Type B pancreatic cell (in vitro differentiated cells): ENCODE measurements at regions not wholly inside any gene's neighbourhood (a gene's known extent, or its start where the extent isn't known, plus 50 kb on each side); places are given as distances from the start of the nearest gene placed in this dataset.
"Not testable (repeated sequence)": the region's sequence is repeated elsewhere in the genome, so short reads cannot be mapped to it uniquely, and the experiment has no call there.

Experiments
- DNase-seq: peaks from one replicate; pipeline ENCODE4 v3.0.0; 2021; ENCODE audit warnings: mixed read lengths; ENCODE audit not compliant: unreplicated experiment; ENCODE audit errors: extremely low spot score
- H3K27ac Mint-ChIP-seq: 2 replicates; pipeline ENCODE4 v1.8.0; 2021; ENCODE audit warnings: mild to moderate bottlenecking, mixed read lengths
- H3K27me3 Mint-ChIP-seq: 2 replicates; pipeline ENCODE4 v1.8.0; 2021; ENCODE audit warnings: mixed read lengths
- H3K36me3 Mint-ChIP-seq: 2 replicates; pipeline ENCODE4 v1.8.0; 2021; ENCODE audit warnings: mixed read lengths
- H3K4me1 Mint-ChIP-seq: one replicate; pipeline ENCODE4 v1.8.0; 2021; ENCODE audit warnings: mixed read lengths; ENCODE audit not compliant: unreplicated experiment
- H3K4me3 Mint-ChIP-seq: 2 replicates; pipeline ENCODE4 v1.8.0; 2021; ENCODE audit warnings: mild to moderate bottlenecking, mixed read lengths
- H3K9me3 Mint-ChIP-seq: 2 replicates; pipeline ENCODE4 v1.8.0; 2021; ENCODE audit warnings: mixed read lengths
- TF ChIP-seq, protein P1 (sequence below): fragments of 200-600 bp; sonication (generic); conservative IDR thresholded peaks from 2 replicates; pipeline ENCODE4 v1.5.0; 2021; ENCODE audit warnings: antibody characterized with exemption, mild to moderate bottlenecking

GRCh38 chr20:30487947-30488926 lies 769.2 kb upstream of the DEFB115 start:
- Mint-ChIP-seq H3K36me3 (no peaks in the 10 kb centered on the region), H3K27me3 (no peaks in the 10 kb centered on the region), H3K27ac (no peak overlapping the region), H3K4me3 (no peak overlapping the region), H3K4me1 (no peaks in the 10 kb centered on the region), H3K9me3 (no peaks in the 10 kb centered on the region)
- DNase-seq: no peak
- TF ChIP-seq, protein P1, sequence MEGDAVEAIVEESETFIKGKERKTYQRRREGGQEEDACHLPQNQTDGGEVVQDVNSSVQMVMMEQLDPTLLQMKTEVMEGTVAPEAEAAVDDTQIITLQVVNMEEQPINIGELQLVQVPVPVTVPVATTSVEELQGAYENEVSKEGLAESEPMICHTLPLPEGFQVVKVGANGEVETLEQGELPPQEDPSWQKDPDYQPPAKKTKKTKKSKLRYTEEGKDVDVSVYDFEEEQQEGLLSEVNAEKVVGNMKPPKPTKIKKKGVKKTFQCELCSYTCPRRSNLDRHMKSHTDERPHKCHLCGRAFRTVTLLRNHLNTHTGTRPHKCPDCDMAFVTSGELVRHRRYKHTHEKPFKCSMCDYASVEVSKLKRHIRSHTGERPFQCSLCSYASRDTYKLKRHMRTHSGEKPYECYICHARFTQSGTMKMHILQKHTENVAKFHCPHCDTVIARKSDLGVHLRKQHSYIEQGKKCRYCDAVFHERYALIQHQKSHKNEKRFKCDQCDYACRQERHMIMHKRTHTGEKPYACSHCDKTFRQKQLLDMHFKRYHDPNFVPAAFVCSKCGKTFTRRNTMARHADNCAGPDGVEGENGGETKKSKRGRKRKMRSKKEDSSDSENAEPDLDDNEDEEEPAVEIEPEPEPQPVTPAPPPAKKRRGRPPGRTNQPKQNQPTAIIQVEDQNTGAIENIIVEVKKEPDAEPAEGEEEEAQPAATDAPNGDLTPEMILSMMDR: no peak

- Mint-ChIP-seq H3K4me3 (no peak overlapping the region), H3K27ac (no peak overlapping the region), H3K9me3 (peaks cover 4% of the 10 kb centered on the region), H3K27me3 (no peaks in the 10 kb centered on the region), H3K36me3 (no peaks in the 10 kb centered on the region), H3K4me1 (no peaks in the 10 kb centered on the region)
- TF ChIP-seq, protein P1: no peak
- DNase-seq: no peak
Observed at GRCh38 chr20:30488941-30489613, 768.4 kb upstream of the DEFB115 start.

DNA sequence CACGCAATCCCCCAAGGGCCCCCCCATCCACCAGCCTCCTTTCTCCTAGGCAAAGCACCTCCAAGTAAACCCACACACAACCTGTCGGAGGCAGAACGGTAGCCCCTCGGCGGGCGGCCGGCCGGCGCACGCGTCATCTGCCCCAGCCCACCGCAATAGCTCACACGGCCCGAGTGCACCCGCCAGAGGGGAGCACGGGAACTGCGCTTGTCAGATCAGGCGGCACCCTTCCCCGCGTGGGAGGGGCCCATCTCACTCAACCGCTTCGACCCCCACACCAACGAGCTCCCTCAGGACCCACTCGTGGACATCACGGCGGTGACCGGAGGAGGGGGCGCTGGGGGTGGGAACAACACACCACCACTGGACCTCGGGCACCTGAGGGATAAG lies 767.9 kb upstream of the DEFB115 start:
- TF ChIP-seq, protein P1: no peak
- H3K27ac Mint-ChIP-seq: no peak overlapping the region
- DNase-seq: no peak
- H3K4me1 Mint-ChIP-seq: no peaks in the 10 kb centered on the region
- H3K36me3 Mint-ChIP-seq: no peaks in the 10 kb centered on the region
- no peaks in the 10 kb centered on the region for H3K27me3 Mint-ChIP-seq
- peaks cover 5% of the 10 kb centered on the region for H3K9me3 Mint-ChIP-seq
- no peak overlapping the region for H3K4me3 Mint-ChIP-seq

- no peaks in the 10 kb centered on the region for H3K36me3 Mint-ChIP-seq
- DNase-seq: no peak
- no peak overlapping the region for H3K27ac Mint-ChIP-seq
- no peaks in the 10 kb centered on the region for H3K4me1 Mint-ChIP-seq
- no peaks in the 10 kb centered on the region for H3K27me3 Mint-ChIP-seq
- H3K9me3 Mint-ChIP-seq: peaks cover 5% of the 10 kb centered on the region
- no peak overlapping the region for H3K4me3 Mint-ChIP-seq
- TF ChIP-seq, protein P1: no peak
Observed at GRCh38 chr20:30491016-30491415, 766.4 kb upstream of the DEFB115 start.

- H3K27ac Mint-ChIP-seq, DNase-seq, H3K4me1 Mint-ChIP-seq, H3K36me3 Mint-ChIP-seq, H3K4me3 Mint-ChIP-seq, H3K27me3 Mint-ChIP-seq, H3K9me3 Mint-ChIP-seq: not testable (repeated sequence)
Observed at GRCh38 chr20:30496656-30497055, 760.8 kb upstream of the DEFB115 start.

GRCh38 chr20:30497191-30497590 lies 760.3 kb upstream of the DEFB115 start:
- not testable (repeated sequence) for DNase-seq, H3K27ac Mint-ChIP-seq, H3K9me3 Mint-ChIP-seq, H3K36me3 Mint-ChIP-seq, H3K4me3 Mint-ChIP-seq, H3K27me3 Mint-ChIP-seq, H3K4me1 Mint-ChIP-seq
